ENCODE measurements at regions not wholly inside any gene's neighbourhood (a gene's known extent, or its start where the extent isn't known, plus 50 kb on each side); places are given as distances from the start of the nearest gene placed in this dataset.

DNA sequence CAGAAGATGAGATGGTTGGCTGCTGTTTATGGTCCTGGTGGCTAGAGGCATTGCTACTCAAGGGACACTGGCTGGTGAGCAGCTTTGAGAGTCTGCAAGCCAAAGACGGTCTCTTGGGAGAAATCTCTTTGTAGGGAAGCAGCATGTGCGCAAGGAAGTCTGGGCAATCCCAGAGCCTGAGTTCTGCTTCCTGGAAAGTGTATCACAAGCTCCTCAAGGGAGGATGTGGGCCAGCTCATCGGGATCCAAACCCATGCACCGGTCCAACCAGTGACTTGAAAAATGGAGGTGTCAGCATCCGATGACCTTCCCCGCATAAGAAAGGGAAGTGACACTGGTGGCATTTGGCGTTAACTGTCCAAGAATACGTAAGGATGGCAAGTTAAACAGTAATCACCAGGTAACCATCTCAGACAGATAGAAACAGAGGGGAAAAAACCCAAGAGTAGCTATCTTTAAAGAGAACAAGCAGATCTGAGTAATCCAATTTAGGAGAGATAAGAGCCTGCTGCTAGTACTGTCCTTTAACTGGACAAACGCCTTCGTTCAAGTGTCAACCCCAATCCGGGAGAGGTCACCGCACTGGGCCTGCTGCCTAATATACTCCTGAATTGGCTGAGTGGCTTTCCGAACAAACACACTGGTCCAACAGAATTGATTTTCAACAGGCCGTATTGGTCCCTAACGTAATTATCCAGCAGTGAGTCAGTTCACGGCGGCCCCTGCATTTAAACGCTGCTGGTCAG, 303.0 kb upstream of the ZFHX3 start:
- Histone ChIP-seq H3K9me3 (no peaks in the 10 kb centered on the region), H3K36me3 (no peaks in the 10 kb centered on the region), H3K4me3 (no peak overlapping the region), H3K27ac (no peak overlapping the region), H3K27me3 (no peaks in the 10 kb centered on the region), H3K4me1 (no peaks in the 10 kb centered on the region)
- ATAC-seq (no peak), DNase-seq (no peak)
- TF ChIP-seq, protein P1, sequence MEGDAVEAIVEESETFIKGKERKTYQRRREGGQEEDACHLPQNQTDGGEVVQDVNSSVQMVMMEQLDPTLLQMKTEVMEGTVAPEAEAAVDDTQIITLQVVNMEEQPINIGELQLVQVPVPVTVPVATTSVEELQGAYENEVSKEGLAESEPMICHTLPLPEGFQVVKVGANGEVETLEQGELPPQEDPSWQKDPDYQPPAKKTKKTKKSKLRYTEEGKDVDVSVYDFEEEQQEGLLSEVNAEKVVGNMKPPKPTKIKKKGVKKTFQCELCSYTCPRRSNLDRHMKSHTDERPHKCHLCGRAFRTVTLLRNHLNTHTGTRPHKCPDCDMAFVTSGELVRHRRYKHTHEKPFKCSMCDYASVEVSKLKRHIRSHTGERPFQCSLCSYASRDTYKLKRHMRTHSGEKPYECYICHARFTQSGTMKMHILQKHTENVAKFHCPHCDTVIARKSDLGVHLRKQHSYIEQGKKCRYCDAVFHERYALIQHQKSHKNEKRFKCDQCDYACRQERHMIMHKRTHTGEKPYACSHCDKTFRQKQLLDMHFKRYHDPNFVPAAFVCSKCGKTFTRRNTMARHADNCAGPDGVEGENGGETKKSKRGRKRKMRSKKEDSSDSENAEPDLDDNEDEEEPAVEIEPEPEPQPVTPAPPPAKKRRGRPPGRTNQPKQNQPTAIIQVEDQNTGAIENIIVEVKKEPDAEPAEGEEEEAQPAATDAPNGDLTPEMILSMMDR (IDR thresholded peaks at IDR 0.05): no peak
- intact Hi-C loops (cut with DNase I): no loop called here

DNA sequence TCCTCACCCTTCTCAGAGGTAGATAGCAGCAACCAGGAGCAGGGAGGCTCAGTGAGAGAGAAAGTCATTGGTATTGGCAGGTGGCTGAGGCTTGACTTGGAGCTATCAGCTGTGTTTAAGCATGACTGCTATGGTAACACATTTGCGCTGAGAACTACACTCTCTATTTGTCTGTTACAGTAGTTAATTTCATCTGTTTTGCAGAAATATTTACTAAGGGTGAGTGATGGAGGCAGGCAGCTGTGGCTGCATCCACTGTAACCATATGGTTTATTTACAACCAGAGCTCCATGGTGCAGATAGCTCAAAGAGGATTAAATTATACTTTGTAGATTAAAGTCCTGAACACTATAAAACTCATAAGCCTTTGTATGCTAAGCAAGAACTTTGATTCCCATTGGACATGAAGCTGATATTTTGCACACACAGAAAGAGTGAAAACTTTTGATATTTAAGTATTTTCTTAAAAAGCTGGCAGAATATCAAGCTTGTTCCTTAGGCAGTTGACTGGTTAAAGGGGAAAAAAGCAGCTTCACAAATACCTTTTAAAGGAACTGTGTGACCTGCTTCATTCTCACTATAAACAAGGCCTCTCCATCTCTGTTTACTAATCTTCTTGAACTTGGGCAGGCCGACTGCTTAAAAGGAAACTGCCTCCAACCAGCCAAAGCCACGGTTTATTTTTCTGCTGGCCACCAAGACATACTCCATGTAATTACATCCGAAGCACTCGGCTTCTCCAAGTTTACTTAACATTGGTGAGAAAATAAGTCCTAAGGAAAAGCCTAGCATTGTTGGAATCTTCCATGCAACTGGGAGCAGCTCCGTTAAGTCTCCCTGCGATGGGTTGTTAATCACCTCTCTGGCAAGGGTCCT, 299.8 kb upstream of the ZFHX3 start:
- no peak for DNase-seq
- H3K27me3 ChIP-seq: no peaks in the 10 kb centered on the region
- intact Hi-C loops (cut with DNase I): no loop called here
- H3K27ac ChIP-seq: no peak overlapping the region
- H3K9me3 ChIP-seq: no peaks in the 10 kb centered on the region
- H3K4me1 ChIP-seq: no peaks in the 10 kb centered on the region
- TF ChIP-seq, protein P1 (IDR thresholded peaks at IDR 0.05): no peak
- no peaks in the 10 kb centered on the region for H3K36me3 ChIP-seq
- no peak for ATAC-seq
- no peak overlapping the region for H3K4me3 ChIP-seq

DNA sequence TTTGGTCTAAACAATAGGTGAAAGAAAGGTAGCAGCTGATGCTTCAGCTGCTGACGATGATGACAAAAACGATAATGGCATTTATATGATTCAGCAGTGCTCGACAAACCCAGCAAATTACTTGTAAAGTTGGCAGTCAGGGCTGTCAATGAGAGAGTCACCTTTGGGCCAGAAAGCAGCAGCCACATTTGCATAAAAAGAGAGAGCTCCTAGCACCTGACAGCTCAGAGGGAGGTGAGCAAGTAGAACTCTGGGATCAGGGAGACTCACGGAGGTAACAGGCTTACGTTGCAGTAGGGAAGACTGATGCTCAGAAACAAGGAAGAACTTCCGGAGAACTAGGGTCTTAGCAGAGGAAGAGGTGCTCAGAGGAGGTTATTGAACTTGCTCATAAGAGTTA, 291.9 kb upstream of the ZFHX3 start:
- H3K36me3 ChIP-seq: no peaks in the 10 kb centered on the region
- H3K27ac ChIP-seq: no peak overlapping the region
- ATAC-seq (no peak), DNase-seq (no peak)
- no peaks in the 10 kb centered on the region for H3K4me1 ChIP-seq
- no peaks in the 10 kb centered on the region for H3K9me3 ChIP-seq
- no peak overlapping the region for H3K4me3 ChIP-seq
- intact Hi-C loops (cut with DNase I): no loop called here
- TF ChIP-seq, protein P1 (IDR thresholded peaks at IDR 0.05): no peak
- H3K27me3 ChIP-seq: no peaks in the 10 kb centered on the region

DNA sequence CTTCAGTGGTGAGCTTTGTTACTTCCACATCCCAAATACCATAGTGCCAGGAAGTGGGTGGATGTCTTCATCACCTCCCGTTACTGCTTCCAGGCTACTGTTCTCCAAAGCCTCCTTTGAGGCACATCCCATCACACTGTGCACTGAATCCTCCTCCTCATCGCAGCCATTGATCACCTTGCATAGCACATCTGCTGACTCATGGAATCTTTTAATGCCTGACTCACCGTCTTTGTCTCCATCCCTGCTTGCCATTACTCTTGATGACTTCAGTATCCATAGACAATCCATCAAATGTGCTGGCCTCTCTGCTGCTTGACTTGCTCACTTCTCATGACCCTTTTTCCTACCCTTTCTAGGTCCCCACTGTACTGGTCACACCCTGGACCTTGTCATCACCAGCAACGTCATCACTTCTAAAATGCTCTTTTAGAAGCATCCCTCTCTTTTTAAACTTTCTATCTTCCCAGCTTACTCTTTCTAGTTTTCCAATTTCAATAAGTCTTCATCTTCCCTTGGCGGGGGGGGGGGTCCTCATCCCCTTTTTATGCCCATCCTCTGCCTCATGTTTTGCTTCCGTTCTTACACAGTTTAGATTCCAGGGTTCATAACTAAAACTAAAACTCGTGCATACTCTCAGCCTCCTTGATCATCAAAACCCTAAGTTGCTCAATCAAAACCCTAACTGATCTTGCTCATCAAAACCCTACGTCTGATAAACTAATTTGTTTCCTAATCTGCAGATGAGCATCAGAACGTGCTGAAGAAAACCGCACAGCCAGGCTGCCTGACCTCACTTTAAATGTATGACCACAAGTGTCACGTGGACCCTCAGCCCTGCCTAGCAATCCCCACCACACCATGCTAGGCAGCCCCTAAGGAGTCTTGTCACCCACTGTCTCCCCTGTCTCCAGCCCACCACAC, 289.7 kb upstream of the ZFHX3 start:
- no peak for ATAC-seq
- no peaks in the 10 kb centered on the region for H3K4me1 ChIP-seq
- H3K4me3 ChIP-seq: no peak overlapping the region
- no peaks in the 10 kb centered on the region for H3K36me3 ChIP-seq
- no peaks in the 10 kb centered on the region for H3K9me3 ChIP-seq
- intact Hi-C loops (cut with DNase I): no loop called here
- TF ChIP-seq, protein P1 (IDR thresholded peaks at IDR 0.05): no peak
- no peak overlapping the region for H3K27ac ChIP-seq
- DNase-seq: no peak
- no peaks in the 10 kb centered on the region for H3K27me3 ChIP-seq
